B cell (primary cell): ENCODE measurements at regions not wholly inside any gene's neighbourhood (a gene's known extent, or its start where the extent isn't known, plus 50 kb on each side); places are given as distances from the start of the nearest gene placed in this dataset.
"Not testable (repeated sequence)": the region's sequence is repeated elsewhere in the genome, so short reads cannot be mapped to it uniquely, and the experiment has no call there.

ENCODE experiments used
- ATAC-seq: fragments of 200-7000 bp; cut with Tn5 transposase; one replicate; pipeline ENCODE4 v1.10.0; 2021; ENCODE audit warnings: low read depth, mild to moderate bottlenecking, moderate number of reproducible peaks, moderate library complexity
- CTCF ChIA-PET: fragments of 350-600 bp; sonication (Branson Sonifier 250); formaldehyde crosslinking; loops from one replicate; lab custom pipeline; 2021; ENCODE audit warnings: antibody characterized with exemption, inconsistent platforms; lab: Charles Lee
- POLR2A ChIA-PET: fragments of 350-600 bp; sonication (Branson Sonifier 250); formaldehyde crosslinking; loops from one replicate; lab custom pipeline; 2021; ENCODE audit warnings: antibody characterized with exemption; lab: Charles Lee
- DNase-seq: peaks from one replicate; pipeline ENCODE4 v3.0.0; 2013
- H2AFZ ChIP-seq: 2 replicates; pipeline ENCODE4 v1.6.1; 2012; ENCODE audit warnings: mild to moderate bottlenecking, low read depth, low read length; ENCODE audit not compliant: insufficient read depth, poor library complexity, severe bottlenecking
- H3K27ac ChIP-seq, 2 donors: 1 replicate in 1 of 2; 2 replicates in 1 of 2; pipeline ENCODE4 v1.5.1; 2012 to 2013; ENCODE audit warnings: low read length in 2 of 2, mild to moderate bottlenecking in 2 of 2, moderate library complexity in 1 of 2
- H3K27me3 ChIP-seq, 4 experiments: fragments of 200-600 bp in 1 of 4; sonication (generic) in 1 of 4; replicated peaks in 1 of 4; 1 replicate in 2 of 4; 2 replicates in 2 of 4; pipeline versions ENCODE4 v1.6.1 to v1.7.0; 2013 to 2016; ENCODE audit warnings: low read length in 3 of 4, mild to moderate bottlenecking in 2 of 4, mixed read lengths in 1 of 4, moderate library complexity in 1 of 4; ENCODE audit not compliant: insufficient read depth in 4 of 4, control insufficient read depth in 3 of 4; ENCODE audit errors: control extremely low read depth in 1 of 4
- H3K36me3 ChIP-seq, 2 experiments: replicated peaks in 1 of 2; 1 replicate in 1 of 2; 2 replicates in 1 of 2; pipeline versions ENCODE4 v1.6.1 to v1.7.1; 2013; ENCODE audit warnings: low read length in 1 of 2; ENCODE audit not compliant: insufficient read depth in 2 of 2, control insufficient read depth in 1 of 2; ENCODE audit errors: control extremely low read depth in 1 of 2, extremely low read depth in 1 of 2
- H3K4me1 ChIP-seq, 2 donors: fragments of 200-600 bp in 1 of 2; sonication (generic) in 1 of 2; 1 replicate in 1 of 2; 2 replicates in 1 of 2; pipeline versions ENCODE4 v1.5.1 to v1.6.1; 2013 to 2017; ENCODE audit warnings: low read length in 2 of 2; ENCODE audit not compliant: control insufficient read depth in 2 of 2, insufficient read depth in 2 of 2
- H3K4me2 ChIP-seq: replicated peaks from 2 replicates; pipeline ENCODE3; 2012; ENCODE audit warnings: mild to moderate bottlenecking, low read depth, low read length; ENCODE audit not compliant: poor library complexity, severe bottlenecking
- H3K4me3 ChIP-seq, 5 experiments: fragments of 200-600 bp in 1 of 5; sonication (generic) in 1 of 5; 1 replicate in 3 of 5; 2 replicates in 2 of 5; pipeline versions ENCODE4 v1.5.1 to v1.7.0; 2011 to 2016; ENCODE audit warnings: low read length in 4 of 5, mild to moderate bottlenecking in 4 of 5, low read depth in 2 of 5, control low read depth in 1 of 5, moderate library complexity in 1 of 5; ENCODE audit not compliant: insufficient read depth in 1 of 5; ENCODE audit errors: control extremely low read depth in 1 of 5, extremely low read depth in 1 of 5
- H3K79me2 ChIP-seq: fragments of 200-600 bp; sonication (generic); one replicate; pipeline ENCODE4 v1.6.0; 2016; ENCODE audit warnings: low read length; ENCODE audit not compliant: control insufficient read depth, insufficient read depth
- H3K9ac ChIP-seq: fragments of 200-600 bp; sonication (generic); 2 replicates; pipeline ENCODE4 v1.6.1; 2017; ENCODE audit warnings: mild to moderate bottlenecking, low read length, moderate library complexity
- H3K9me3 ChIP-seq, 3 donors: one replicate each; pipeline versions ENCODE4 v1.6.1 to v1.7.1; 2013; ENCODE audit warnings: low read length in 2 of 3; ENCODE audit not compliant: control insufficient read depth in 2 of 3, insufficient read depth in 1 of 3; ENCODE audit errors: control extremely low read depth in 1 of 3
- H4K20me1 ChIP-seq: 2 replicates; pipeline ENCODE4 v1.6.0; 2012; ENCODE audit warnings: mild to moderate bottlenecking, low read length; ENCODE audit not compliant: insufficient read depth, control insufficient read depth, poor library complexity, severe bottlenecking
- H3K27ac Mint-ChIP-seq: one replicate; pipeline ENCODE4 v1.8.0; 2021; ENCODE audit warnings: mixed read lengths
- H3K27me3 Mint-ChIP-seq: one replicate; pipeline ENCODE4 v1.8.0; 2021; ENCODE audit warnings: mixed read lengths
- H3K4me1 Mint-ChIP-seq: one replicate; pipeline ENCODE4 v1.8.0; 2021; ENCODE audit warnings: mixed read lengths
- H3K4me3 Mint-ChIP-seq: one replicate; pipeline ENCODE4 v1.8.0; 2021; ENCODE audit warnings: mixed read lengths
- H3K9me3 Mint-ChIP-seq: one replicate; pipeline ENCODE4 v1.8.0; 2022; ENCODE audit warnings: mixed read lengths; ENCODE audit not compliant: insufficient read depth
- WGBS: methylation state at CpG from one replicate; pipeline ENCODE4 v1.1.5; 2013; ENCODE audit warnings: missing lambda C conversion rate; ENCODE audit not compliant: insufficient coverage; 5-methylcytosine and 5-hydroxymethylcytosine counted together
- intact Hi-C: fragments of 100-400 bp; cut with micrococcal nuclease; formaldehyde crosslinking; loops from one replicate; pipeline ENCODE4 v1.10.0; 2022

DNA sequence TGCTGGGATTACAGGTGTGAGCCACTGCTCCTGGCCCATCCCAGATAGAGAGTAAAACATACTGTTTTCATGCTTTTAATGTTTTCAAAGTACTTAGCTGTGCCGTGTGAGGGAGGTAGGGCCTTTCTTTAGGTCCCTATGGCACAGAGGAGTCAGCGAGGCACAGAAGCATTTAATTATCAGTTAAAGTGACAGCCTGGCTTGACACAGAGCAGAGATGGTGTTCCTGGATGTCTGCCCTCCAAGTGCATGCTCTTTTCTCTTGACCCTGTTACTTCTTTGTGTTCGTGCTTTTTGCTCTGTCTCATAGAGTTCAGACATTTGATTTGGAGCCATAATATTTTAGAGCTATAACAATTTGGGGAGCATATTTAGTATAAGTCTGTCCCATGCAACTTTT is 199.5 kb downstream of the ANKRD36 start:
- H3K9me3 ChIP-seq, H3K9me3 Mint-ChIP-seq, intact Hi-C loops, H3K27ac ChIP-seq, H3K27me3 ChIP-seq, H3K4me1 ChIP-seq, H3K79me2 ChIP-seq, H3K27me3 Mint-ChIP-seq, H3K4me1 Mint-ChIP-seq, DNase-seq, POLR2A ChIA-PET, H4K20me1 ChIP-seq, H3K27ac Mint-ChIP-seq, ATAC-seq, H3K4me3 Mint-ChIP-seq, H3K9ac ChIP-seq, CTCF ChIA-PET, H3K36me3 ChIP-seq, H3K4me3 ChIP-seq, H3K4me2 ChIP-seq, H2AFZ ChIP-seq: not testable (repeated sequence)
- whole genome bisulfite sequencing, result no CpG with 5 or more reads among the region's 3 CpGs

DNA sequence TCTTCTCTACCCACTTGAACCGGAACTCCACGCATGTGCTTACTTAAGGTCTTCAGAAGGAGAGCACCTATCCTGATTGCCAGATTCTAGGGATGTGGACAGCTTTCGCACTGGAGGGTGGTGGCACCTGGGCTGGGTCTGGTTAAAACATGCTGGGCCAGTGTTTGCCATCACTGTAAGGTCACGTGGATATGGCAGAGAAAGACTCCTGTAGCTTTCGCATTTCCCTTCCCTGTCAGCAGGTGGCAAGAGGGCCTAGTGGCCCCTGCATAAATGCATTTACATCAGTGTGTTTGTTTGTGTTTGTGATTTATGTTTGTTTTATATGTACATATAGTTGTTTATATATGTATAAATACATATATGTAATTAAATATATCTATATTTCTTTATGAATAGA is 192.5 kb downstream of the ANKRD36 start:
- intact Hi-C loops, H2AFZ ChIP-seq, H3K4me1 Mint-ChIP-seq, H3K27me3 ChIP-seq, H3K4me2 ChIP-seq, H3K27me3 Mint-ChIP-seq, H3K4me1 ChIP-seq, DNase-seq, H3K27ac Mint-ChIP-seq, POLR2A ChIA-PET, H3K4me3 Mint-ChIP-seq, H3K9me3 ChIP-seq, H3K27ac ChIP-seq, H3K4me3 ChIP-seq, H3K79me2 ChIP-seq, H3K9ac ChIP-seq, CTCF ChIA-PET, H4K20me1 ChIP-seq, H3K9me3 Mint-ChIP-seq, H3K36me3 ChIP-seq: not testable (repeated sequence)
- peak; percentile 45 for ATAC-seq
- WGBS, result no CpG with 5 or more reads among the region's 5 CpGs

DNA sequence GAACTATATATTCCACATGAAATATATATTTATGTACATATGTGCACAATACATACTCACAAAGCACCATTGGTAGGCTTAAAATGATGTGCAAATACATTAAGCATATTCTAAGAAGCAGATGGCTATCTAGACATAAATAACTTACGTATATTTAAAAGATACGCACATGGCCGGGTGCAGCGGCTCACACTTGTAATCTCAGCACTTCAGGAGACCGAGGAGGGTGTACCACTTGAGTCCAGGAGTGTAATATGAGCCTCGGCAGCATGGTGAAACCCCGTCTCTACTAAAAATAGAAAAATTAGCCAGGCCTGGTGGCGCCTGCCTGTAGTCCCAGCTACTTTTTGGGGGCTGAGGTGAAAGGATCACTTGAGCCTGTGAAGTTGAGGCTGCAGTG is 189.9 kb downstream of the ANKRD36 start:
- WGBS, result no CpG with 5 or more reads among the region's 8 CpGs
- H3K27me3 Mint-ChIP-seq, H3K4me1 ChIP-seq, ATAC-seq, intact Hi-C loops, H3K27ac Mint-ChIP-seq, H3K9ac ChIP-seq, DNase-seq, H3K27ac ChIP-seq, H3K4me1 Mint-ChIP-seq, H3K9me3 Mint-ChIP-seq, H3K79me2 ChIP-seq, H2AFZ ChIP-seq, H3K4me3 Mint-ChIP-seq, H3K4me3 ChIP-seq, CTCF ChIA-PET, H4K20me1 ChIP-seq, H3K36me3 ChIP-seq, H3K27me3 ChIP-seq, POLR2A ChIA-PET, H3K4me2 ChIP-seq, H3K9me3 ChIP-seq: not testable (repeated sequence)

DNA sequence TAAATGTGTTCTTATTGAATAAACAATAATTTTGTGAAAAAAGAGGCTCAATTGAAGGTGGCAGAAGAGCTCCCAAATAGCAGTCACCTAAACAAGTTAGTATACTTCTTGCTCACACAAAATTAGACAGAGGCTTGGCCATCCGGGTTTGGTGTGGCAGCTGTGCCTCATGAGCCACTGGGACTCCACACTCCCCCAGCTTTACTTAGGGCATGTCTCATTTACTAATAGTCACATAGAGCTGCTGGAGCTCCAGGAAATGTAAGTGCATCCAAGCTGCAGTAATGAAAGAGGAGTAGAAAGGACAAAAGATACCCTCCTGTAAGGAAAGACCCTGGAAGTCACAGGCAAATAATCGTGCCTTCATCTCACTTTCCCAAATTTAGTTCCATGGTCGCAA is 188.8 kb downstream of the ANKRD36 start:
- no CpG with 5 or more reads among the region's 3 CpGs for WGBS
- DNase-seq, H3K4me2 ChIP-seq, intact Hi-C loops, H3K4me1 Mint-ChIP-seq, H3K27me3 ChIP-seq, H3K4me1 ChIP-seq, H3K36me3 ChIP-seq, H3K27ac Mint-ChIP-seq, H3K27me3 Mint-ChIP-seq, H3K9ac ChIP-seq, H3K4me3 Mint-ChIP-seq, ATAC-seq, H3K9me3 ChIP-seq, H2AFZ ChIP-seq, H3K9me3 Mint-ChIP-seq, H3K4me3 ChIP-seq, H4K20me1 ChIP-seq, POLR2A ChIA-PET, H3K79me2 ChIP-seq, CTCF ChIA-PET, H3K27ac ChIP-seq: not testable (repeated sequence)
